Liver (tissue), 3 donors: ENCODE measurements at regions not wholly inside any gene's neighbourhood (a gene's known extent, or its start where the extent isn't known, plus 50 kb on each side); places are given as distances from the start of the nearest gene placed in this dataset.

Source experiments
- CTCF ChIP-seq: fragments of 150-350 bp; IDR thresholded peaks from 2 replicates; pipeline ENCODE4 v1.5.1; 2017; ENCODE audit warnings: improper control_type of control experiment, low read depth, low read length; ENCODE audit not compliant: missing input control
- EGR1 ChIP-seq, 2 donors: IDR thresholded peaks; 2 replicates each; pipeline ENCODE4 v1.6.1; 2016 to 2018; ENCODE audit warnings: antibody characterized with exemption in 2 of 2, low read depth in 2 of 2
- JUND ChIP-seq, 2 donors: IDR thresholded peaks; 2 replicates each; pipeline ENCODE4 v1.6.1; 2016; ENCODE audit warnings: antibody characterized with exemption in 2 of 2
- REST ChIP-seq: IDR thresholded peaks from 2 replicates; pipeline ENCODE4 v1.6.1; 2016; ENCODE audit warnings: antibody characterized with exemption, mild to moderate bottlenecking
- TAF1 ChIP-seq: conservative IDR thresholded peaks from 2 replicates; pipeline ENCODE4 v1.6.1; 2016; ENCODE audit warnings: antibody characterized with exemption, mild to moderate bottlenecking
- donor health status: healthy.
- donor health status: healthy.

- no peak for TF ChIP-seq TAF1
- no peak for TF ChIP-seq CTCF
- TF ChIP-seq JUND (IDR thresholded peaks at IDR 0.05): no peak
- no peak for TF ChIP-seq EGR1 (IDR thresholded peaks at IDR 0.05; ENCODE audit: low read depth in 2 of 2)
- no peak for TF ChIP-seq REST
Observed at GRCh38 chr16:62909597-62909996, 873.4 kb upstream of the CDH8 start.
